Effector memory CD8-positive, alpha-beta T cell (primary cell): ENCODE measurements at regions not wholly inside any gene's neighbourhood (a gene's known extent, or its start where the extent isn't known, plus 50 kb on each side); places are given as distances from the start of the nearest gene placed in this dataset.
"Not testable (repeated sequence)": the region's sequence is repeated elsewhere in the genome, so short reads cannot be mapped to it uniquely, and the experiment has no call there.

Source experiments
- ATAC-seq: fragments of 150-1000 bp; cut with Tn5 transposase; replicated peaks from 2 replicates; pipeline ENCODE4 v1.10.0; 2021; ENCODE audit warnings: mild to moderate bottlenecking, moderate library complexity
- DNase-seq, 3 experiments: peaks; one replicate each; pipeline ENCODE4 v3.0.0; 2021
- H3K27ac Mint-ChIP-seq, 2 donors: one replicate each; pipeline ENCODE4 v1.8.0; 2022; ENCODE audit warnings: mild to moderate bottlenecking in 2 of 2, mixed read lengths in 2 of 2, moderate library complexity in 2 of 2
- H3K27me3 Mint-ChIP-seq, 2 donors: one replicate each; pipeline ENCODE4 v1.8.0; 2022; ENCODE audit warnings: mixed read lengths in 2 of 2
- H3K36me3 Mint-ChIP-seq: one replicate; pipeline ENCODE4 v1.8.0; 2022; ENCODE audit warnings: mild to moderate bottlenecking, moderate library complexity, mixed read lengths; ENCODE audit not compliant: insufficient read depth
- H3K4me1 Mint-ChIP-seq, 2 donors: one replicate each; pipeline ENCODE4 v1.8.0; 2022; ENCODE audit warnings: low read depth in 2 of 2, mixed read lengths in 2 of 2
- H3K4me3 Mint-ChIP-seq, 2 donors: one replicate each; pipeline ENCODE4 v1.8.0; 2022; ENCODE audit warnings: mild to moderate bottlenecking in 2 of 2, mixed read lengths in 2 of 2, moderate library complexity in 2 of 2
- H3K9me3 Mint-ChIP-seq, 2 donors: one replicate each; pipeline ENCODE4 v1.8.0; 2022; ENCODE audit warnings: mixed read lengths in 2 of 2

DNA sequence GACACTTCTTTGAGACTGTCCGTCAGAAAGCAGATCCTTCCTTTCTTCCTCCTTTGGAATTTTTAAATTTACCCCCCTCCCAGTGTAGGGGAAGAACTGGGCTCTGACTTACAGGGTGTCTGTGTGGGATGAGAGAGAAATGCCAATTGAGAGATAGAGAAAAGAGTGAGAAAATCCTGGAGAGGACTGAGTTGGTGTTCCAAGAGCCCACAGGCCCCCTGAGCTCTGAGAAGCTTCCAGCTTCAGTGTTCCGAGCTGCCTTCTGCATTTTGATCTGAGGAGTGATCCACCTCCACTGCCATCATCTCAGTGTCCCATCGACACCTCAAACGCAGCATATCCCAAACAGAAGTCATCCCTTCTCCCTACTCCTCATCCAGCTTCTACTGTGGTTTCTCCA is 70.7 kb upstream of the GRK3 start:
- Mint-ChIP-seq H3K27ac (no peak overlapping the region), H3K4me1 (peaks cover 0 to 1% of the 10 kb centered on the region in 2 donors), H3K9me3 (peaks cover 0 to 2% of the 10 kb centered on the region in 2 donors), H3K27me3 (peaks cover 18 to 23% of the 10 kb centered on the region in 2 donors), H3K36me3 (no peaks in the 10 kb centered on the region), H3K4me3 (no peak overlapping the region)
- DNase-seq: no peak
- ATAC-seq: no peak

DNA sequence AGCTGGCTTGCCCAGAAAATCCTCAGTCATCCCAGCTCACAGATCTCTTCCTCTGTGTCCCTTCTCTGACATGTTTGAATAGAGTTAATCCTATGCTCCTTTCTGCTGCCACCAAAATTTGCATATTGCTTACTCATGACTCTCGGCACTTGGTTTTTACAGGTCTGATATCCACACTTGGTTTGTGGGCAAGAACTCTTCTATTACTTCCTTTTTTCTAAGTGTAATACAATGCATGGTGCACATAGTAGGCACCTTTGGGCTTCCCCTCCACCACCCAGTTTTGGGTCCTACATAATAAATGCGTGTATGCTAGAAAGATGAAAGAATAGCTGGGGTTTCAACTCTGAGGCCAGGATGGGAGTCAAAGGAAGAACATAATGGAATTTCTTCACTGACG is 69.7 kb upstream of the GRK3 start:
- DNase-seq (no peak), ATAC-seq (no peak)
- Mint-ChIP-seq H3K36me3 (no peaks in the 10 kb centered on the region), H3K9me3 (peaks cover 0 to 2% of the 10 kb centered on the region in 2 donors), H3K4me3 (no peak overlapping the region), H3K4me1 (no peaks in the 10 kb centered on the region), H3K27ac (no peak overlapping the region), H3K27me3 (peaks cover 18 to 23% of the 10 kb centered on the region in 2 donors)

DNA sequence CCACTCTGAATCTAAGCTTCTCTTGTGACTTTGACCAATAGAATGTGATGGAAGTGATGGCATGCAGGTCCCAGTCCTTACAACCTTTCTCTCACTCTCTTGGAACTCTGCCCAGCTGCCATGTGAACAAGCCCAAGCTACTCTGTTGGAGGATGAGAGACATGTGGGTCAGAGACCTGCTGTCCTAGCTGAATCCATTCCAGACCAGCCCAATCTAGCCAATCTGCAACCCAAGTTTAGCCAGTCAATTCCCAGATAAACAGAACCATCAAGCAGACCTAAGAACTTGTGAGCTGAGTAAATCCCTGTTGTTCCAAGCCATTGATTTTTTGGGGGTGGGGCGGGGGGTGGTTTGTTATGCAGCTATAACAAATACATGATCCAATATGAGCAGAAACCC is 69.2 kb upstream of the GRK3 start:
- Mint-ChIP-seq H3K4me3 (no peak overlapping the region), H3K36me3 (no peaks in the 10 kb centered on the region), H3K27ac (no peak overlapping the region), H3K9me3 (no peaks in the 10 kb centered on the region), H3K4me1 (no peaks in the 10 kb centered on the region), H3K27me3 (peaks cover 18 to 23% of the 10 kb centered on the region in 2 donors)
- ATAC-seq: no peak
- no peak for DNase-seq

DNA sequence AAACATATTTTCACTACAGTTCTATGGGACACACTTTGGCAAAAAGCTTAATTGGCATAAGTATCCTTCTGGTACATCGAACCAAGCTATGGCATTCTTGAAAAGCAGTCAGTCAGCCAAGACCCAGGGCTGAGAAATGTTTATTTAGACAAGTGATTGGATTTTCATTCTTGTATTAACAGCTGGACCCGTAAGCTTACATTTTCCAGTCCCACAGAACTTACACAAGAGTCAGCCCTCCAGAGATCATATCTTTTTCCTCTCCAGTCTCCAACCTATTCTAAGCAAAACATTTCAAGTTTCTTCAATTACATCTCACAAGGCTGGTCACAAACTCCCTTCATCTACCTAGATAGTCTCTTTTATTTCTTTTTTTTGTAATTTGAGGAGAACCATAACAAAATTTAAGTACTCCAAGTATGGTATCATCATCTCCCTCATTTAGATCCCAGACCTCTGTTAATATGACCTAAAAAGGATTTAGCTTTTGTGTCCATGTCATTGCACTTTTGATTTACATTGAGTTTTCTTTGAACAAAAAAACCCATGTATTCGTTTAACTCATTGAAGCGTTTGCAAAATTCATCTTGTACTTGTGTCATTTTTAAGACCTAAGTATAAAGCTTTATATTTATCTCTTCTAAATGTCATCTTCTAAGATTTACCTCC is 67.9 kb upstream of the GRK3 start:
- DNase-seq: no peak
- H3K4me1 Mint-ChIP-seq: no peaks in the 10 kb centered on the region
- peaks cover 18 to 23% of the 10 kb centered on the region in 2 donors for H3K27me3 Mint-ChIP-seq
- no peaks in the 10 kb centered on the region for H3K36me3 Mint-ChIP-seq
- H3K9me3 Mint-ChIP-seq: no peaks in the 10 kb centered on the region
- no peak overlapping the region for H3K4me3 Mint-ChIP-seq
- ATAC-seq: no peak
- H3K27ac Mint-ChIP-seq: no peak overlapping the region

DNA sequence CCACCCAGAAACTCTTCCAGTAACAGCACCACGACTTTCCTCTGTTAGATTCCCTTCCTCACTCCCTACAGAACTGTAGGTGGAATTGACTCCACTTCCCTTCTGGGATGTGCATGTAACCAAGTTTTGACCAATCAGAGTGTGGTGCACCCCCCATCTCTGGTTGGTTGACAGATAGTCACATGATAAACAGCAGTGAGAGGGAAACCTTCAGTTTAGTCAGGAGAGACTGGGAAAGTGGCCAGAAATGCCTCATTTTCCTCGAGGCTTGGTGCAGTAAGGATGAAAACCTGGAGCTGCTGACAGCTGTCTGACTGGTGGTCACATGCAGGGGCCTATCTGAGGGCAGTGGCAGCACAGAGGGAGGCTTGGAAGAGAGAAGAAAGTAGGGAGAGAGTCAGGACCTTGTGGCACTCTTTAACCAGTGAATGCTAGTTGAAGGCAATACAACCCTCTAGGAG is 67.3 kb upstream of the GRK3 start:
- Mint-ChIP-seq H3K4me1 (no peaks in the 10 kb centered on the region), H3K36me3 (no peaks in the 10 kb centered on the region), H3K27ac (no peak overlapping the region), H3K9me3 (no peaks in the 10 kb centered on the region), H3K4me3 (no peak overlapping the region), H3K27me3 (peaks cover 18 to 23% of the 10 kb centered on the region in 2 donors)
- ATAC-seq (no peak), DNase-seq (no peak)

DNA sequence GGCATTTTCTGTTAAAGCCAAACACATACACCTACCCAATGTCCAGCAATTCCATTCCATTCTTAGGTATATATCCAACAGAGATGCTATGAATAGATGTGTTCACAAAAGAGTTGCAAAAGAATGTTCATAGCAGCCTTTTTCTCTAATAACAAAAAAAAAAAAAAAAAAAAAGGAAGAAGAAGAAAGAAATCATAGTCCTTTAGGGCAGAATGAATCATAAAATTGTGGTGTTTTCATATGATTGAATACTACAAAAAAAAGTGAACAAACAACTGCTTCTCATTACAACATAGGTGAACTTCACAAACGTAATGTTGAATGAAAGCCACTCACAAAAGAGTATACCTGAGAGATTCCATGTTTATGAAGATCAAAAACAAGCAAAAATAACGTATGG is 66.8 kb upstream of the GRK3 start:
- Mint-ChIP-seq H3K27me3 (peaks cover 18 to 23% of the 10 kb centered on the region in 2 donors), H3K36me3 (no peaks in the 10 kb centered on the region), H3K27ac (no peak overlapping the region), H3K4me3 (no peak overlapping the region), H3K4me1 (no peaks in the 10 kb centered on the region), H3K9me3 (no peaks in the 10 kb centered on the region)
- DNase-seq (no peak), ATAC-seq (no peak)

DNA sequence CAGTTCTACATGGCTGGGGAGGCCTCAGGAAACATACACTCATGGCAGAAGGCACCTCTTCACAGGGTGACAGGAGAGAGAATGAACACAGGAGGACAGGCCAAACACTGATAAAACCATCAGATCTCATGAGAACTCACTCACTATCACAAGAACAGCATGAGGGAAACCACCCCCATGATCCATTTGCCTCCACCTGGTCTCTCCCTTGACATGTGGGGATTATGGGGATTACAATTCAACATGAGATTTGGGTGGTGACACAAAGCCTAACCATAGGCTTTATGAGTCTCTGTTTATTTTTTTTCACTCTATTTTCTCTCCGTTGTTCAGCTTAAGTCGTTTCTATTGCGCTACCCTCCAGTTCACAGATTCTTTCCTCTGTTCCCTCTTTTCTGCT is 63.8 kb upstream of the GRK3 start:
- H3K27me3 Mint-ChIP-seq, H3K4me3 Mint-ChIP-seq, H3K36me3 Mint-ChIP-seq, DNase-seq, H3K4me1 Mint-ChIP-seq, H3K9me3 Mint-ChIP-seq, H3K27ac Mint-ChIP-seq, ATAC-seq: not testable (repeated sequence)

DNA sequence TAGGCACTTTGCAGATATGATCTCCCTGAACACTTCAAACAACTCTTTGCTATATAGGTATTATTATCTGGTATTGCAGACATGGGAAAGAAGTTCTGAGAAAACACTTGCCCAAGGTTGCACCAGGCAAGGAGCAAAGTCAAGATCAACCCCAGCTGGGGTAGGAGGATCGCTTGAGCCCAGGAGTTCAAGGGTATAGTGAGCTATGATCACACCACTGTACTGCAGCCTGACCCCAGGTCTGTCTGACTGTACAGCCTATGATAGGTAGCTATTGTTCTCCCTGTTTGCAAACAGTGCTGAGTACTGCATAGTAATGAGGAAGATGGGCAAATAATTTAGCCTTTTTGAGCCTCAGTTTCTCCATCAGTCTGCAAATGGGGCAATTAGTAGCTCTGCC is 60.5 kb upstream of the GRK3 start:
- ATAC-seq, H3K4me3 Mint-ChIP-seq, H3K36me3 Mint-ChIP-seq: not testable (repeated sequence)

DNA sequence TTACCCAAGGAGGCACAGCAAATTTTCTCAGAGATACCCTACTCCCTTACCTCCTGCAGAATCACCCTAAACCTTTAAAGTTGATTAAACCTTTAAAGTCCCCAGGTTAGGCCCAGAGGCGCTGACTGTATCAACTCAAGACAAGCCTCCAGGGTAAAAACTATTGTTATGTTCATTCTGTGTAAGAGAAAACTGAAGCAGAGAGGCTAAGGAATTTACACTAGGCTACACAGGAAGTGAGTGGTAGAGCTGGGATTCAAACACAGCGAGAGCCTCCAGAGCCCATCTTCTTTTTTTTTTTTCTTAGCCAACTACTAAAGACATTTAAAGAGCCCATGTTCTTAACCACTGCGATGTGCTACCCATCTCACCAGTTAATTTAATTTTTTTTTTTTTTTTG is 56.3 kb upstream of the GRK3 start:
- no peaks in the 10 kb centered on the region for H3K9me3 Mint-ChIP-seq
- peaks cover 5% of the 10 kb centered on the region for H3K36me3 Mint-ChIP-seq
- H3K27me3 Mint-ChIP-seq: no peaks in the 10 kb centered on the region
- no peak overlapping the region for H3K27ac Mint-ChIP-seq
- ATAC-seq: no peak
- H3K4me1 Mint-ChIP-seq: no peaks in the 10 kb centered on the region
- no peak overlapping the region for H3K4me3 Mint-ChIP-seq
- no peak for DNase-seq

More for the DNA sequence above, 60.5 kb upstream of the GRK3 start:
- H3K27me3 Mint-ChIP-seq, DNase-seq, H3K27ac Mint-ChIP-seq, H3K9me3 Mint-ChIP-seq, H3K4me1 Mint-ChIP-seq: not testable (repeated sequence)

DNA sequence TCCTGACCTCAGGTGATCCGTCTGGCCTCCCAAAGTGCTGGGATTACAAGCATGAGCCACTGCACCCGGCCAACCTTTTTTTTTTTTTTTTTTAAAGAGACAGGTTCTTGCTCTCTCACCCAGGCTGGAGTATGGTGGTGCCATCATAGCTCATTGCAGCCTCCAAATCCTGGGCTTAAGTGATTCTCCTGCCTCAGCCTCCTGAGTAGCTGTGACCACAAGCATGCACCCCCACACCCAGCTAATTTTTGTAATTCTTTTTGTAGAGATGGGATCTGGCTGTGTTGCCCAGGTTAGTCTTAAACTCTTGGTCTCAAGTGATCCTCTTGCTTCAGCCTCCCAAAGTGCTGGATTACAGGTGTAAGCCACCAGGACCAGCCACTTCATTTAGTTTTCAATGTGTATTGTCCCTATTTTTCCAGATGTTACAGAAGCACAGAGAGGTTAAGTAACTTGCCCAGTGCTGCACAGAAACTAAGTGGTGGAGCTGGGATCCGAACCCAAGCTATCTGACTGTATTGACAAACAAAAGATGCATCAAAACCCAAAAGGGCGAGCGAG is 55.6 kb upstream of the GRK3 start:
- H3K4me3 Mint-ChIP-seq: no peak overlapping the region
- H3K9me3 Mint-ChIP-seq: no peaks in the 10 kb centered on the region
- H3K27me3 Mint-ChIP-seq: no peaks in the 10 kb centered on the region
- H3K36me3 Mint-ChIP-seq: peaks cover 5% of the 10 kb centered on the region
- no peaks in the 10 kb centered on the region for H3K4me1 Mint-ChIP-seq
- no peak for DNase-seq
- no peak for ATAC-seq
- H3K27ac Mint-ChIP-seq: no peak overlapping the region

DNA sequence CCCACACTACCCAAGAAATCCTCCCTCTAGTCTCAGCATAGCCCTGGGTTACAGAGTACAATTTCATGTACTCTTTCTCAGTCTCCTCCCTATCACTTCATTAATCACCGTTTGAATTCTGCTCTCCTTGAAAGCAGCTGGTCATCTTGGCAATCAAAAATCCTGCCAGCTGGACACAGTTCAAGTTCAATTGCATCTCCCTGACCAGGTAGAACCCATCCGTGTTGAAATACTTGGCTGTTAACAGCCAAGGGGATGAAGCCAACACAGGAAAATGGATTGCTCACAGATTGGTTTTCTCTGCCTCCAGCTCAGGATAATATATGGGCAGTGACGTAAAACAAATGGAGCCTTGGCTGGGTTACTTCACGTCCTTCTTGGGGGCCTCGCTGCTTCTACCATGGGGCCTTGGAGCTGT is 55.1 kb upstream of the GRK3 start:
- Mint-ChIP-seq H3K9me3 (no peaks in the 10 kb centered on the region), H3K36me3 (peaks cover 5% of the 10 kb centered on the region), H3K4me3 (no peak overlapping the region), H3K4me1 (no peaks in the 10 kb centered on the region), H3K27me3 (no peaks in the 10 kb centered on the region), H3K27ac (no peak overlapping the region)
- DNase-seq: no peak
- no peak for ATAC-seq

DNA sequence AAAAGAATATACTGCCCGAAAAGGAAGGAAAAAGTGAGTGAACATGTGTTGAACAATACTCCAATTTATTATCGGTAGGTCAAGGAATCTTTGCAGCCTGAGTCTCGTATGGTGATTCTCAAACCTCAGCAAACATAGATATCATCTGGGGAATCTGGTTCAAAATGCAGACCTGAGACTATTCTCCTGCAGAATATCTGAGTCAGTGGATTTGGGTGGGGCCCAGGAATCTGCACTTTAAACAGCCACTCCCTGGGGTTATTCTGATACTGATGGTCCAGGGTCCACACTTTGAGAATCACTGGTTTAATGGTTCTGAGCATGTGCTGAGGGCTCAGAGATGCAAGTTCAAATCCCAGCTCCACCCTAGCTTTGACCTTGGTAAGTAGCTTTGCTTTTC is 53.6 kb upstream of the GRK3 start:
- no peaks in the 10 kb centered on the region for H3K27me3 Mint-ChIP-seq
- no peak for ATAC-seq
- H3K4me3 Mint-ChIP-seq: no peak overlapping the region
- no peaks in the 10 kb centered on the region for H3K4me1 Mint-ChIP-seq
- H3K36me3 Mint-ChIP-seq: peaks cover 2% of the 10 kb centered on the region
- H3K27ac Mint-ChIP-seq: no peak overlapping the region
- no peak for DNase-seq
- no peaks in the 10 kb centered on the region for H3K9me3 Mint-ChIP-seq

DNA sequence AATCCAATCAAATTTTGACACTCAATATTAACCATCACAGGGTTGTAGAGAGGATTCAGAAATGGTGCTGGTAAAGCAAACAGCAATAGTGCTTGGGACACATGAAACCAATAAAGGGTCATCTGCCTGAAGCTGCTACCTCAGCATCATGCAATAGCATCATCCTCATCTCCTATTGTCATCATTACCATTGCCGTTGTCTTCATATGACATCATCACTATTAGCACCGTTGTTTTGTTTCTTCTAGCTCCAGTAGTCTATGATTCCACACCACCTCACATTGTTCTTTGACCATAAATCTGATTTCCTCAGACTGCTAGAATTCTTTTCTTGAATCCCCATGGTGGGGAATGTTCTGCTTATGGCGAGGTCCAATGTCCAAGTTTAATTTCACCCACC is 52.8 kb upstream of the GRK3 start:
- H3K4me3 Mint-ChIP-seq: no peak overlapping the region
- H3K27ac Mint-ChIP-seq: no peak overlapping the region
- H3K27me3 Mint-ChIP-seq: no peaks in the 10 kb centered on the region
- no peak for DNase-seq
- H3K9me3 Mint-ChIP-seq: no peaks in the 10 kb centered on the region
- no peak for ATAC-seq
- peaks cover 2% of the 10 kb centered on the region for H3K36me3 Mint-ChIP-seq
- H3K4me1 Mint-ChIP-seq: no peaks in the 10 kb centered on the region

DNA sequence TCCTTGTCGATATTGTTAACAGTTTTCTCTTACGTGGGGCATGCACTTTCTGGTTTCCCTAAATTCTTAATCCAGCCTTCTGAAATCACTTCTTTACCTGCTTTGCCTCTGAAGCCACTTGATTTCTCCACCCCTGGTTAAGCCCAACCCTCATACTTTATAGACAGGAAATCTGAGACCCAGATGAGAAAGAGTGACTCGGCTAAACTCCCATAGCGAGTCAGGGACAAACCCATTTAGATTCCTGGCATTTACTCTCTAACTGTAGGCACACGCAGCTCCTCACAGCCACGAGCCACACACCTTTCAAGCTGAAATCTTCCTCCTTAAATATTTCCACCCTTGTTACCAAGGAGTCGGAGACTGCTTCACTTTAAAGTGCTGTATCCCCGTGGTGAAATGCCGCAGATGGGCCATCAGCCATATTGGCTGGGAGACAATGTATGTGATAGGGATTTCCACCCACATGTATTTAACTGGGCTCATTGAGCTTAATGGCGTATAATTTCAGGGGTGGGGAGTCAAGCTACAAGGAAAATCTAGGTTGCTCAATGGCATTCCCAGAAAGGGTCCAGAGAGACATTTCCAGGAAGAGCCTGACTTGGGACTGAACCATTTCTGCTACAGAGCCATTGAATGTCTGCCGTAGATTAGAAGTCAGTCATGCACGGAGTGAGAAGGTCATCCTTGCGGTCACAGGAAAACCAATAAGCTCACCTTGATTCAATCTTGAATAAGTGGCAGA is 49.9 kb upstream of the GRK3 start:
- no peak for DNase-seq
- peaks cover 2% of the 10 kb centered on the region for H3K36me3 Mint-ChIP-seq
- no peaks in the 10 kb centered on the region for H3K9me3 Mint-ChIP-seq
- no peaks in the 10 kb centered on the region for H3K4me1 Mint-ChIP-seq
- H3K27me3 Mint-ChIP-seq: no peaks in the 10 kb centered on the region
- ATAC-seq: no peak
- no peak overlapping the region for H3K4me3 Mint-ChIP-seq
- no peak overlapping the region for H3K27ac Mint-ChIP-seq
